Progenitor cell of endocrine pancreas (in vitro differentiated cells): ENCODE measurements at regions not wholly inside any gene's neighbourhood (a gene's known extent, or its start where the extent isn't known, plus 50 kb on each side); places are given as distances from the start of the nearest gene placed in this dataset.

Source experiments
- DNase-seq: peaks from one replicate; pipeline ENCODE4 v3.0.0; 2021; ENCODE audit warnings: low spot score; ENCODE audit not compliant: unreplicated experiment
- H3K27ac Mint-ChIP-seq: 2 replicates; pipeline ENCODE4 v1.8.0; 2021; ENCODE audit warnings: mild to moderate bottlenecking, moderate library complexity, mixed read lengths
- H3K27me3 Mint-ChIP-seq: 2 replicates; pipeline ENCODE4 v1.8.0; 2021; ENCODE audit warnings: mixed read lengths
- H3K36me3 Mint-ChIP-seq: 2 replicates; pipeline ENCODE4 v1.8.0; 2022; ENCODE audit warnings: mixed read lengths; ENCODE audit not compliant: insufficient read depth
- H3K4me1 Mint-ChIP-seq: 2 replicates; pipeline ENCODE4 v1.8.0; 2021; ENCODE audit warnings: low read depth, mixed read lengths
- H3K4me3 Mint-ChIP-seq: 2 replicates; pipeline ENCODE4 v1.8.0; 2021; ENCODE audit warnings: low read depth, mild to moderate bottlenecking, moderate library complexity, mixed read lengths
- H3K9me3 Mint-ChIP-seq: 2 replicates; pipeline ENCODE4 v1.8.0; 2021; ENCODE audit warnings: low read depth, mixed read lengths
- CTCF ChIP-seq: fragments of 200-600 bp; sonication (generic); IDR thresholded peaks from one replicate; pipeline ENCODE4 v1.5.0; 2021; ENCODE audit warnings: antibody characterized with exemption, mild to moderate bottlenecking; ENCODE audit not compliant: unreplicated experiment

- no peak for TF ChIP-seq CTCF
- H3K9me3 Mint-ChIP-seq: peaks cover 16% of the 10 kb centered on the region
- peaks cover 2% of the 10 kb centered on the region for H3K36me3 Mint-ChIP-seq
- no peaks in the 10 kb centered on the region for H3K27me3 Mint-ChIP-seq
- H3K4me1 Mint-ChIP-seq: no peaks in the 10 kb centered on the region
- H3K27ac Mint-ChIP-seq: no peak overlapping the region
- DNase-seq: no peak
- H3K4me3 Mint-ChIP-seq: no peak overlapping the region
These were observed 186.7 kb downstream of the CRPPA start for GRCh38 chr7:16234493-16235146.

- H3K36me3 Mint-ChIP-seq: peaks cover 2% of the 10 kb centered on the region
- DNase-seq: no peak
- H3K4me1 Mint-ChIP-seq: no peaks in the 10 kb centered on the region
- no peak overlapping the region for H3K4me3 Mint-ChIP-seq
- no peaks in the 10 kb centered on the region for H3K27me3 Mint-ChIP-seq
- H3K27ac Mint-ChIP-seq: no peak overlapping the region
- H3K9me3 Mint-ChIP-seq: peaks cover 22% of the 10 kb centered on the region
- no peak for TF ChIP-seq CTCF
These were observed 187.8 kb downstream of the CRPPA start for GRCh38 chr7:16233517-16233916.

- Mint-ChIP-seq H3K36me3 (peaks cover 2% of the 10 kb centered on the region), H3K4me3 (no peak overlapping the region), H3K9me3 (peaks cover 25% of the 10 kb centered on the region), H3K4me1 (no peaks in the 10 kb centered on the region), H3K27me3 (no peaks in the 10 kb centered on the region), H3K27ac (no peak overlapping the region)
- no peak for TF ChIP-seq CTCF
- no peak for DNase-seq
These were observed 189.1 kb downstream of the CRPPA start for GRCh38 chr7:16232273-16232672.

GRCh38 chr7:16223963-16224707, 197.2 kb downstream of the CRPPA start:
- H3K4me3 Mint-ChIP-seq: no peak overlapping the region
- peaks cover 5% of the 10 kb centered on the region for H3K9me3 Mint-ChIP-seq
- no peak overlapping the region for H3K27ac Mint-ChIP-seq
- no peaks in the 10 kb centered on the region for H3K36me3 Mint-ChIP-seq
- no peaks in the 10 kb centered on the region for H3K27me3 Mint-ChIP-seq
- H3K4me1 Mint-ChIP-seq: no peaks in the 10 kb centered on the region
- no peak for DNase-seq
- TF ChIP-seq CTCF: no peak

- no peak overlapping the region for H3K4me3 Mint-ChIP-seq
- TF ChIP-seq CTCF: no peak
- H3K27ac Mint-ChIP-seq: no peak overlapping the region
- peaks cover 3% of the 10 kb centered on the region for H3K9me3 Mint-ChIP-seq
- no peaks in the 10 kb centered on the region for H3K27me3 Mint-ChIP-seq
- no peaks in the 10 kb centered on the region for H3K4me1 Mint-ChIP-seq
- no peaks in the 10 kb centered on the region for H3K36me3 Mint-ChIP-seq
- no peak for DNase-seq
These were observed 208.7 kb downstream of the CRPPA start for GRCh38 chr7:16212610-16213009.
